ENCODE measurements at regions not wholly inside any gene's neighbourhood (a gene's known extent, or its start where the extent isn't known, plus 50 kb on each side); places are given as distances from the start of the nearest gene placed in this dataset.
"Not testable (repeated sequence)": the region's sequence is repeated elsewhere in the genome, so short reads cannot be mapped to it uniquely, and the experiment has no call there.

- DNase-seq: no peak
Observed at GRCh38 chr16:59342669-59343068, 608.6 kb upstream of the GOT2 start.

- DNase-seq: no peak
Observed at GRCh38 chr16:59341368-59341767, 607.3 kb upstream of the GOT2 start.

GRCh38 chr16:59339871-59340270 is 605.8 kb upstream of the GOT2 start:
- DNase-seq: no peak

- no peak for DNase-seq
Observed at GRCh38 chr16:59336136-59336695, 602.1 kb upstream of the GOT2 start.

- not testable (repeated sequence) for DNase-seq
Observed at GRCh38 chr16:59331708-59332107, 597.6 kb upstream of the GOT2 start.

GRCh38 chr16:59330019-59330670 is 596.0 kb upstream of the GOT2 start:
- DNase-seq: no peak

GRCh38 chr16:59328961-59329360 is 594.8 kb upstream of the GOT2 start:
- DNase-seq: no peak

- no peak for DNase-seq
Observed at GRCh38 chr16:59327894-59328293, 593.8 kb upstream of the GOT2 start.

GRCh38 chr16:59326955-59327354 is 592.8 kb upstream of the GOT2 start:
- no peak for DNase-seq

GRCh38 chr16:59324462-59324861 is 590.3 kb upstream of the GOT2 start:
- no peak for DNase-seq

- no peak for DNase-seq
Observed at GRCh38 chr16:59320657-59321056, 586.5 kb upstream of the GOT2 start.

GRCh38 chr16:59319871-59320270 is 585.8 kb upstream of the GOT2 start:
- DNase-seq: no peak

GRCh38 chr16:59305850-59306249 is 571.7 kb upstream of the GOT2 start:
- DNase-seq: no peak

- no peak for DNase-seq
Observed at GRCh38 chr16:59296888-59297287, 562.8 kb upstream of the GOT2 start.

GRCh38 chr16:59295993-59296736 is 562.0 kb upstream of the GOT2 start:
- no peak for DNase-seq

- DNase-seq: no peak
Observed at GRCh38 chr16:59295474-59295873, 561.4 kb upstream of the GOT2 start.

- DNase-seq: no peak
Observed at GRCh38 chr16:59290718-59291117, 556.6 kb upstream of the GOT2 start.

- DNase-seq: no peak
Observed at GRCh38 chr16:59289151-59289550, 555.0 kb upstream of the GOT2 start.

- no peak for DNase-seq
Observed at GRCh38 chr16:59274141-59274540, 540.0 kb upstream of the GOT2 start.

- no peak for DNase-seq
Observed at GRCh38 chr16:59263955-59264354, 529.8 kb upstream of the GOT2 start.

- no peak for DNase-seq
Observed at GRCh38 chr16:59260892-59261291, 526.8 kb upstream of the GOT2 start.

GRCh38 chr16:59259950-59260319 is 525.8 kb upstream of the GOT2 start:
- no peak for DNase-seq

GRCh38 chr16:59259074-59259949 is 525.2 kb upstream of the GOT2 start:
- no peak for DNase-seq

Measured in activated CD8-positive, alpha-beta memory T cell treated with anti-CD3 and anti-CD28 coated beads, Interleukin-2, amount 50 U/mL, for 4 hours (primary cell).